COLO668 (cell line): ENCODE measurements at regions not wholly inside any gene's neighbourhood (a gene's known extent, or its start where the extent isn't known, plus 50 kb on each side); places are given as distances from the start of the nearest gene placed in this dataset.

ENCODE experiments used
- DNase-seq: peaks from one replicate; lab custom pipeline; 2025; ENCODE audit not compliant: unreplicated experiment; lab: John Stamatoyannopoulos, UW

DNA sequence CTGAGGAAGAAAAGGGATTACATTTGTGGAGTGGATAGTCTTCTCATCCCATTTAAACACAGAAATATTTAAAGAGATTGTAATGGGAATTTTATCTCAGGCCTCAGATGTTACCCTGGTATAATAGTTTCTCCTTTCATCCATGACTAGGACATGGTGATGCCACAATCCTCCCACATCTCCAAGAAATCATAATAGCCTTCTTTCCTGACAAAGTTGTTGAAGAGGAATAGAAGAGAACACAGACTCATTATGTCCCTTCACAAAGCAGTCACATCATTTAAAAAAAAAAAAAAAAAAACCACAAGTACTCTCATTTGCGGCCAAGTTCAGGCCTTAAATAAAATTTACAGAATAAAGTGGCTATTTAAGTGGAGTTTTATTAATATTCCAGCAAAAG, 359.6 kb downstream of the DEPDC1B start:
- no peak for DNase-seq

DNA sequence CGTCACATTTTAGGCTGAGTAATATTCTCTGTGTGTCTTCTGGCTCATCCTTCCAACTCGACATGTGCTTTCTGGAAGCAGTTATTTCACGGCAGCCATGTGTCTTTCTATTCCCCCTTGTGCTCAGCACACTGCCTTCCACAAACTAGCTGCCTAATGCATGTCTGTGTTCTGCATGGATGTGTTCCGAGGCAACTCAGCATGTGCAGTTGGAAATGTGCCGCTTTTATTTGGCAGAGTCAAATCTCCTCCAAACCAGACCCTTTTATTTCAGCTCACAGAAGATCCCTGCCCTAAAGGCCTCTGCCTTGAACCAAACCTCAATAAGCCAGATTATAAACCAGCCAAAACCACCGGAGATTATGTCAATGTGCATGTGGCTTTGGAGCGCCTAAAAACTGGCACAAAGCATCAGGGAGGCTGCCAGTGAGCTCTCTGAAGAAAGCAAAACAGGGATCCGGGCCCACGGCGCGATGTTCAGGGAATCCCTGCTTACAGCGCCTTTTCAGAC, 360.2 kb downstream of the DEPDC1B start:
- DNase-seq, result no peak

DNA sequence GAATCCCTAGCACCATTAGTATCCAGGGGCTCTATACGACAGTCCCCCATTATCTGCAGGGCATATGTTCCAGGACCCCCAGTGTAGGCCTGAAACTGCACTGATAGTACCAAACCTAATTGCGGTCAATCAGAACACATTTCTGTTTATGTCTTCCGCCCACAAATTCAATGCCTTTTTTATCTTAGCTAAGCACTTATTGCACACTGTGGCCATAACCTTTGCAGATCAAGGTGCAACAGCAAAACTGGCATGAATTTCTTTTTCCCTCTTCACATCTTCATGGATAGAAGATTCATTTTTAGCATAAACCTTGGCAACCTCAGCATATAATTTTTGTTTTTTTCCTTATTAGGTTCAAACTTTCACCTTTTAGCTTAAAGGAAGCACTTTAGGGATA, 361.1 kb downstream of the DEPDC1B start:
- no peak for DNase-seq

DNA sequence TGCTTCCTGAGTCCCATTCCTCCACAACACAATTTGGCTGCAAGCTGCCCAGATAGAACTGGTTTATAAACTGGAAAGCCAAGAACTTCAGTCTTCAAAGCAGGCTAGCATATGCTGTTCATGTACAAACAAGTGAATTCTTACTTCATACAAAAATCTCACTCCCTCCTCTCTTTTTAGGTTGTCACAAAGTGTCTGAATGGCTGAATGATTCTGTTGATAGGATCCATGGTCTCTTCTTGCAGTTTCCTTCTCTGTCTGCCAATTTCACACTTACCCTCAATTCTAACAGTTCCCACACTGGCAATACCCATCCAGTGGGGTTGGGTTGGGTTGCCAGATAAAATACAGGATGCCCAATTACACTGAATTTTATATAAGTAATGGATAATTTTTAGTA, 363.5 kb downstream of the DEPDC1B start:
- DNase-seq, result no peak

DNA sequence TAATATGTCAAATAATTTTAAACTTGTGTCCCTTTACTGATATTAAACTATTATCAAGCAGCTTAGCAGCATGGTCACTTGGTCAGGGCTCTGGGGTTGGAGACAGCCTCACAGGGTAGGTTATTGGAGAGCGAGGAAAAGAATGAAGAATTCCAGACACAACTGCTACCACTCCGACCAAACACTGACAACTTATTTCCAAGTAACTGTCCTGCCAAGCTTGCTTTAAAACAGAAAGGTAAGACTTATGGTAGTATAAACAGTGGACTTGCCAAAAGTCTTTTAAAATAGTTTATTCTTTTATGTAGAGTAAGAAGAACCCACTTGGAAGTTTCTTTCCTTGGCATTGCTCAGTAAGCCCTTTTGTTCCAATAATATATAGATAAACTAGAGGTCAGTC, 364.1 kb downstream of the DEPDC1B start:
- no peak for DNase-seq

DNA sequence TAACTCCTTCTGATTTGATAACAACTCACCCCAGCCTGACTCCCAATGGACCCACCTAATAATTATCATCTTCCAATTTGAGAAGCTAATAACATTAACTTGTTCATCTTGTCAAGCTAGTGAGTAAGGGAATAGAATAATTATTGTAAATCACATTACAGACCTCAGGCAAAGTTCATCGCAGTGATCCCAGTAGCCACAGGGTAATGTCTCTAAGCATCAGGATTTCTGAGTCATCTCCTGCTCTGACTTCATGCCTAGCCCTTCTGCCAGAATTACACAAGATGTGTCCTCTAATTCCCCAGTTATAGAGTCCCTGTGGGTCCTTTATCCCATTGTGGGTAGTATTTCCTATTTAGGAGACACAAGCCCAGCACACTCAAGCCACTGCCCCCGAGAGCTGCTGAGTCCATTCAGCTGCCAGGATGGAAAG, 365.7 kb downstream of the DEPDC1B start:
- no peak for DNase-seq

DNA sequence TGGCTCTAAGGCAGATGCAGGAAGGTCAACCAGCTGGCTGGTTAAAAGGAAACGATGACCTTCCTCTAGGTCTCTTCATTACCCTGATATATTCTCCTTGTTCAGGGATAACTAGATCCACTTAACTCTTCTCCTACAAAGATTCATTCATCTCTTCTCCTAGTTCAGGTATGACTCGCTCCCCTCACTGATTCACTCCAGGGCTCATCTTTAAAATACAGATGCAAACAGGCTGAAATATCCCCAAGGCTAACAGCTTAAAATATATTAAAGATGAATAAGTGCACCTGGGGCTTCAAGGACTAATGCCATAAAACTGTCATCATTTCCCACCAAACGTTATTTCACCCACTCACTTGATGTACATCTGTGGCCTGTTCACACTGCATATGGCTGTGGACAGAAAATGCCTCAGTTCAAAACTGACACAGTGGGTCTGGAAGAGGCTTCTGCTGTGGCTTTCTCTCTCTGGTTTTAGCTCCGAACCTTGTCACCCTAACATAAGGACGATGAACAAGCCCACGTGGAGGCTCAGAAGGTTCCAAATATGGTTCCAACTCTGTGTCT, 366.9 kb downstream of the DEPDC1B start:
- DNase-seq, result no peak

DNA sequence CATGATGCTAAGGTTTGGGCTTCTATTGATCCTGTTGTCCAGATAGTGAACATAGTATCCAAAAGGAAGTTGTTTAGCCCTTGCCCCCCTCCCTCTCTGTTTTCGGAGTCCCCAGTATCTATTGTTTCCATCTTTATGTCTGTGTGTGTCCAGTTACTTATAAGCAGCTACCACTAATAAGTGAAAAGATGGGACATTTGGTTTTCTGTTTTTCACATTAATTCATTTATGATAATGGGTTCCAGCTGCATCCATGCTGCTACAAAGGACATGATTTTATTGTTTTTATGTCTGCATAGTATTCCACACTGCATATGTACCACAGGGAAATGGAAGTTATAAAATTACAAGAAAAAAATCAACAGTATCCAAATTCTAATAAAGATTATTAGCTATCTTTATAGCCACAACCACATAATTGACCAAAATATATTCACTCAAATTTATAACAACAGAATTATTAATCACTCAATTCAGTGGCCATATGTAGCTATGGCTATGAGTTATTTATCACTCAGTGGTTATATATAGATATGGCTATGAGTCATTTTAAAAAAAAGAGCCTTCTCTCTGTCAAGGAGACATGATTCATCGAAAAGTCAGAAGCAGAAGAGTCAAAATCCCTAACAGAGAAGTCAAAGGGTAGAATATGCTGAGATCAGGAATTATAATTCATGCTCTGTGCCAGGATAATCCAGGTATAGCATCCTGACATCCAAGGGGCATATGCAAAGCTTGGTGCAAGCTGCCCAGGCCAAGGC, 367.5 kb downstream of the DEPDC1B start:
- DNase-seq, result no peak

DNA sequence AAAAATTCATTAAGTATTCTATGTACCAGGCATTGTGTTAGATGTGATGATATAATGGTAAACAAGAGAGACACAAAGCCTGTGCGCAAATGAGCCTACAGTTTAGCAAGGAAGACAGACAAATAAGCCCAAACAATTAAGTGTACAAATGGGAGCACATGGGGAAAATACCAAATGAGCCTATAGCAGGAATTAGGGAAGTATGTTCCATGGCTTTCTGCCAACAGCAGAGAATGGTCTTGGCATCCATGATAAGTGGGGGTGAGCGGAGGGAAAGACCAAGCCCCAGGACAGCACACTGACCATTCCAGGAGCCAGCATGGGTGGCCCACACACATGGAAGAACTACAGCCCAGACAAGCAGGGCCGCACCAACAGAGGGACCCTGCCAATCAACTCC, 369.7 kb downstream of the DEPDC1B start:
- no peak for DNase-seq

DNA sequence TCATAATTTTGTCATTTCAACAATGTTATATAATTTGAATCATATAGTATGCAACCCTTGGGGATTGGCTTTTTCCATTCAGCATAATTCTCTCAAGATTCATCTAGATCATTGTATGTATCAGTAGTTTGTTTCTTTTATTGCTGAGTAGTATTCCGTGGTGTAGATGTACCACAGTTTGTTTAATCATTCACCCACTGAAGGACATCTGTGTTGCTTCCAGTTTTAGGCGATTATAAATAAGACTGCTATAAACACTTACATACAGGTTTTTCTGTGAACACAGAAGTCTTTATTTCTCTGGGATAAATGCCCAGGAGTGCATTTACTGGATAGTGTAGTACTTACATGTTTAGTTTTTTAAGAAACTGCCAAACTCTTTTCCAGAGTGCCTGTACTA, 374.1 kb downstream of the DEPDC1B start:
- no peak for DNase-seq

DNA sequence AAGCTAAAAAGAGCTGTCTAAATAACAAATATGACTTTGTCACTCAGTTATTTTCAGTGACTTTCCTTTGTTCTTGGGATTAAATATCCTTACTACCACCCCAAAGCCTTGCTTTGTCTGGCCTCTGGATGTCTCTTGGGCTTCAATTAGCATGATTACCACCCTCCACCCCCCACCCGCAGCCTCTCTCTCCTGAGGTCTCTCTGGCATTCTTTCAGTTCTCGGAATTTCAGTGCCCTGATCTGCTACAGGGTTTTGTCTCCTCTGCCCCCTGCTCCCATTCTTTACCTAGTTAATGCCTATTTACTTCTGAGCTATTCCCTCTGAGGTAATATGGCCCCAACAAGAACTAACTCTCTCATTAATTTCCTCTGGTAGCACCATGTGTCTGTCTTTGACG, 376.4 kb downstream of the DEPDC1B start:
- no peak for DNase-seq

DNA sequence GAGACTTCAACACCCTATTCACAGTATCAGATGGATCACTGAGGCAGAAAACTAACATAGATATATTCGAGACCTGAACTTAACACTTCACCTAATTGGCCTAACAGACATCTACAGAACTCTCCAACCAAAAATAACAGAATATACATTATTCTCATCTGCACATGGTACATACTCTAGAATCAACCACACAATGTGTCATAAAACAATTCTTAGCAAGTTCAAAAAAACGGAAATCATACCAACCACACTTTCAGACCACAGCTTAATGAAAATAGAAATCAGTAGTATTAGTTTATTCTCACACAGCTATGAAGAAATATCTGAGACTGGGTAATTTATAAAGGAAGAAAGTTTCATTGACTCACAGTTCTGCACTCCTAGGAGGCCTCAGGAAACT, 387.9 kb downstream of the DEPDC1B start:
- DNase-seq, result no peak

DNA sequence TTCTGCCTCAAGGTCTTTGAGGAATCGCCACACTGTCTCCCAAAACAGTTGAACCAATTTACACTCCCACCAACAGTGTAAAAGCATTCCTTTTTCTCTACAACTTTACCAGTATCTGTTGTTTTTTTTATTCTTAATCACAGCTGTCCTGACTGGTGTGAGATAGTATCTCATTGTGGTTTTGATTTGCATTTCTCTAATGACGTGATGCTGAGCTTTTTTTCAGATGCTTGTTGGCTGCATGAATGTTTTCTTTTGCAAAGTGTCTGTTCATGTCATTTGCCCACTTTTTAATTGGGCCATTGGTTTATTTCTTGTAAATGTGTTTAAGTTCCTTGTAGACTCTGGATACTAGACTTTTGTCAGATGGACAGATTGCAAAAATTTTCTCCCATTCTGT, 400.0 kb downstream of the DEPDC1B start:
- no peak for DNase-seq

DNA sequence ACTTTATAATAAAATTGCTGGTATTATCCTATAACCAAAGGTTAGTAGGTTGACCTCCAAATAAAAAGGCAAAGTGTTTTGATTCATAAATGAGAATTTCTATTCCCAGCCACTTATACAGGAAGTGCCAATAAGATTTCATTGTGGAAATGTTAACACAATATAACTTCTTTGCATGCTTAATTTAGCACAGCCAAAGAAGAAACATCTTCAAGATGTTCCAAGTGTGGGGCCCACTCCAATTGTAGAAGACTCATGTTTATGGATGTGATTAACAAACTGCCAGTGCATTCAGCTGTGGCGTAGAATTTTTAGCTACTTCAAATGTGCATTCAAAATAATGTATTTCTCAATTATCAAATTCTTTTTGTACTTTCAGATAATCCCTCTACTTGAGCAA, 402.3 kb downstream of the DEPDC1B start:
- no peak for DNase-seq

DNA sequence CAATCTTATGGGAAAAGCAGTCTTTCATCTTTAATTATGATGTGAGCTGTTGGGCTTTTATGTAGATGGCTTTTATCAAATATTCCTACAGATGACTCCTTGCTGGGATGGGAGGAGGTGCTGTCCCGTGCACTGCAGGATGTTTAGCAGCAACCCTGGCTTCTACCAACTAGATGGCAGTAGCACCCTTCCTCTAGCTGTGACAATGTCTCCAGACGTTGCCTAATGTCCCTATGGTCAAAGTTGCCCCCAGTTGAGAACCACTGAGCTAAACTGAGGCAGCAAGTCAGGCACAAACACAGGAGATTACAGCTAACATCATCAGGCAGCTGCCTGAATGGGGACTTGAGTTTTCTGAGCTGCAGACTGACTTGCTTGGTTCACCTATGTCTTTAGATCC, 401.9 kb upstream of the PDE4D start:
- no peak for DNase-seq

DNA sequence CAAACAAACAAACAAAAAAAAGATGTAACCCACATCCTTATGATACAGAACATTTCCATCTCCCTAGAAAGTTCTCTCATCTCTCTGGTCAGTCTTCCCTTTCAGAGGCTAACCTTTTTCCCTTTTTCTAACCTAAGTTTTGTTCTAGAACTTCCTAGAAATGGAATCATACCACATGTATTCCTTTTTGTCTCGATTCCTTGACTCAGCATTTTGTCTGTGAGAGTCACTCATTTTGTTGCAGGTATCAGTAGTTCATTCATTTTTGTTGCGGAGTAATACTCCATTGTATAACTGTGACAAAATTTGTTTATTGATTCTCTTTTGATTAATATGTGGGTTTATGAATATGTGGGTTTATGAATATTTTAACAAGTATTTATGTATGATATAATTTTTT, 400.0 kb upstream of the PDE4D start:
- DNase-seq, result no peak

DNA sequence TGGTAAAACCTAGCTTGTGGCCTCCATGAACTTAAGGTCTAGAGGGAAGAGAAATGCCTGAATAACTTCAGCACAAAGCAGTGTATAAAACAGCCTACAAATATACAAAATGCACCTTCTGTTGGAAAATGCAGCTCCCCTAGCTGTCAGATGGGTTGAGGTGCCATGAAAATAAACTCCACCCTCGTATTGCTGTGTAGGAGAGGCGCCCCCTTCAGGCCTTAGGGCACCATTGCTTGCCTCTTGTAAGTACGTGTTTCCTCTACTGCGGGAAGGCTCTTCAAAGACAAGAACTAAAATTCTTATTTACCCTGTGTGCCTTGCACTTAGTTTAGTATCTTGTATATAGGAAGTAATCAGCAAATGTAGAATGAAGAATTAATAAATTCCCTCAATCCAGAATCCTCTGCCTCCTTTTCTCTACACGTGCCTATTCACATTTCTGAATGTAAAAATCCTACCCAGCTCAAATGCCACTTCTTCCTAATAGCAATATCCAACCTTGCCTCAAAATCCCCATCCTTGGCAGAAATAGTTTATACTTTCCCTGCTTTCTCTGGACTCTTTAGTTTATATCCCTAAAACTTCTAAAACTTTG, 393.7 kb upstream of the PDE4D start:
- DNase-seq, result peak; percentile 5

DNA sequence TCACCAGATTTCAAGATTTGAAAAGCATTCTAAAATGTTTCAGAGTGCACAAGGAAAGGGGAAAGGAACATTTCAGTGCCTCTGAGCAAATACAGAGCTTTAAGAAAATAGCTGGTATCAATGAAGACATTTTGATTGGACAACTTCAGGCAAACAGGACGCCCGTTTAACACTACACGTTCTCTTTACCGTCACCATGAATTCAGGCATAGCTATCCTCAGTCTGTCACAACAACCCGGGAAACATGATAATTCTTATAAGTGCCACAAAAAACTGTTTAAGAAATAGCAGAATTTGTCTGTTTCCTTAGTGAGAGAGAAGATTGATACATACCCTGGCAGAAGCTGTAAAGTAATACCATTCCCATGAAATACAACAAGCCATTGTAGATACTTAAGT, 392.4 kb upstream of the PDE4D start:
- DNase-seq, result no peak

DNA sequence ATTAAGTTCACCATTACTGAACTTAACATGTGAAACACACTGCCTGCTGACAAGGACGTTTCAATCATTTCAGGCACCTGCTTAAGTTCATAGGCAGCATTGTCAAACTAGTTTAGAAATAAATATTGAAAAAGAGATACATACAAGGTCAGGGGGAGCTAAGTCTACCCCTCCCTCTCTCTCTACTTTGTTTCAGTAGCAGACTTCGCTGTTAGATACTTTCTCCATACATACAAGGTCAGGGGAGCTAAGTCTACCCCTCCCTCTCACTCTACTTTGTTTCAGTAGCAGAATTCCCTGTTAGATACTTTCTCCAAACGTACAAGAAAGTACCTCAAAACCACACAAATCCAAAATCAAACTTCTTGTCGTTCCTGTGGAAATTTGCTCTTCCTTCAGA, 387.4 kb upstream of the PDE4D start:
- DNase-seq, result no peak

DNA sequence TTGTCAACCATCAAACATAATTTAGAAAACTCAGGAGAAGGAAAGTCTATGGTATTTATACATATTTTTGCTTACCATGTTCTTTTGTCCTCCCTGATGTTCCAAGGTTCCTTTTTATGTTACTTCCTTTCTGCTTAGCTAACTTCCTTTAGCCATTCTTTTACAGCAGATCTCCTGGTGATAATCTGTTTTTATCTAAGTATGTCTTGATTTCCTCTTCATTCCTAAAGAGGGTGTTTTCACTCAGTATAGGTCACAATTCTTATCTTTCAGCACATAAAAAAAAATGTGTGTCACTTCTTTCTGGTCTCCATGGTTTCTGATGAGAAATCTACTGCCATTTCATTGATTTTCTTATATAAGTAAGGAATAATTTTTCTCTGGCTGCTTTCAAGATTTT, 384.4 kb upstream of the PDE4D start:
- no peak for DNase-seq

DNA sequence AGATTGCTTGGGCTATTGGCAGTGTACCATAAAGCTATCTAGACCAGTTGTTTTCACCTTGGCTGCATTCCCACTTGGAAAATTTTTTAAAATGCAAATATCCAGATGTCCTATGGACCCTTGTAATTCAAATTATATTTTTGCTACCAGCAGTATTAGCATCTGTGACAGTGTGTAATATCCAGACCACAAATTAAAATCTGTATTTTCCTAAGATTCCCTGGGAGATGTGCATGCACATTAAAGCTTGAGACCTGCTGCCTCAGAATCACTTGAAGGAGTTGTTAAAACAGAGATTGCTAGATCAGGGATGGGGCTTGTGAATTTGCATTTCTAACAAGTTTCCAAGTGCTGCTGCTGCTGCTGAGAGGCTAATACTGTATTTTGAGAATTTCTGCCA, 381.2 kb upstream of the PDE4D start:
- DNase-seq, result no peak

DNA sequence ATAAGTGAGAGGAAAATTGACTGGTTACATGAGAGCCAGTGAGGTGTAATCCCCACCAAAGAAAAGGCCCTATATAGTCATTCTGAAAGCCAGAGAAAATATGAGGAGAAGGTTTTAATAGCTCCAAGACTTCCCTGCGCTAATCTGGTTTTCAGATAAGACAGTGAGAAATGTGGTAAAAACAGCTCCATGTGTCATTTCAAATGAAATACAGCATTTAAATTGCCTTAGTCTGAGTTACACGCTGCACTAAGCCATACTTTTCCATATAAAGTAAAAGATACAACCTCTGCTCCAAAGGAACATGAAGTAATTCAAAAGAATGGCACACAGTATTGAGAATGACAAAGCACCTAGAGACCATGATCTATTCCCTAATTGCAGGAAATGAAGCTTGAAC, 378.0 kb upstream of the PDE4D start:
- no peak for DNase-seq

DNA sequence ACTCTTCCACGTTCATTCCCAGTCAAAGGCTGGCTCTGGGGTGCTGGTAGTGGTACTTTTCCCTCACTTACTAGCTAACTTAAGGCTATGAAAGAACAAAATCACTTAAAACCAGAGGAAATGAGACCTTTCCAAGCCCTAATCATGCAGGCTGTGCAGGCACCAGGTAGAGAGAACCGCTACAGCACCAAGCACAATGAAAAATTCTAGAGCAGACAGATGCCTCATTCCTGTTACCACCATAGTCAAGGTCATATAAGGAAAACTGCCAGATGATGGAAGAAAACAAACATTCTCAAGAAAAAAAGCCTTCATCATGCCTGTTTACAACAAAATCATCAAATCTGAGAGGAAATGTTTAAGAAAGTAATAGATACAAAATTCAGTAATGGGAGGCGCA, 374.4 kb upstream of the PDE4D start:
- DNase-seq, result no peak
